Prostate gland (tissue), 2 donors: ENCODE measurements at regions not wholly inside any gene's neighbourhood (a gene's known extent, or its start where the extent isn't known, plus 50 kb on each side); places are given as distances from the start of the nearest gene placed in this dataset.

Source experiments
- DNase-seq: peaks from one replicate; pipeline ENCODE4 v3.0.0-alpha.2; 2019; ENCODE audit warnings: low spot score
- H3K27ac ChIP-seq, 2 donors: fragments of 200-600 bp; sonication (generic); 2 replicates each; pipeline ENCODE4 v1.5.1; 2017 to 2019
- H3K27me3 ChIP-seq: fragments of 200-600 bp; sonication (generic); replicated peaks from 2 replicates; pipeline ENCODE4 v1.5.1; 2019; ENCODE audit not compliant: insufficient read depth
- H3K36me3 ChIP-seq, 2 donors: fragments of 200-600 bp; sonication (generic); 1 replicate in 1 of 2; 2 replicates in 1 of 2; pipeline versions ENCODE4 v1.5.1 to v1.8.1; 2017 to 2019
- H3K4me1 ChIP-seq: fragments of 200-600 bp; sonication (generic); replicated peaks from 2 replicates; pipeline ENCODE4 v1.5.1; 2019
- H3K4me3 ChIP-seq, 2 donors: fragments of 200-600 bp; sonication (generic); 2 replicates each; pipeline ENCODE4 v1.5.1; 2017 to 2019
- H3K9me3 ChIP-seq: fragments of 200-600 bp; sonication (generic); 2 replicates; pipeline ENCODE4 v1.5.1; 2017
- POLR2A ChIP-seq: fragments of 450-650 bp; IDR thresholded peaks from one replicate; pipeline ENCODE4 v1.6.1; 2016; ENCODE audit warnings: antibody characterized with exemption, mild to moderate bottlenecking
- POLR2AphosphoS5 ChIP-seq: sonication (generic); formaldehyde crosslinking; IDR thresholded peaks from one replicate; pipeline ENCODE4 v1.6.1; 2017; ENCODE audit warnings: antibody characterized with exemption
- WGBS: methylation state at CpG from one replicate; pipeline ENCODE4 v1.1.5; 2018; 5-methylcytosine and 5-hydroxymethylcytosine counted together
- intact Hi-C: fragments of 100-400 bp; cut with DNase I; formaldehyde crosslinking; loops from one replicate; pipeline ENCODE4 v1.14.2; 2022
- TF ChIP-seq, protein P1 (sequence below), 4 experiments: fragments of 200-600 bp in 2 of 4; fragments of 450-650 bp in 2 of 4; sonication (generic) in 2 of 4; IDR thresholded peaks; 1 replicate in 3 of 4; 2 replicates in 1 of 4; pipeline ENCODE4 v1.5.1; 2016 to 2019; ENCODE audit warnings: antibody characterized with exemption in 4 of 4, mild to moderate bottlenecking in 2 of 4, moderate library complexity in 2 of 4

DNA sequence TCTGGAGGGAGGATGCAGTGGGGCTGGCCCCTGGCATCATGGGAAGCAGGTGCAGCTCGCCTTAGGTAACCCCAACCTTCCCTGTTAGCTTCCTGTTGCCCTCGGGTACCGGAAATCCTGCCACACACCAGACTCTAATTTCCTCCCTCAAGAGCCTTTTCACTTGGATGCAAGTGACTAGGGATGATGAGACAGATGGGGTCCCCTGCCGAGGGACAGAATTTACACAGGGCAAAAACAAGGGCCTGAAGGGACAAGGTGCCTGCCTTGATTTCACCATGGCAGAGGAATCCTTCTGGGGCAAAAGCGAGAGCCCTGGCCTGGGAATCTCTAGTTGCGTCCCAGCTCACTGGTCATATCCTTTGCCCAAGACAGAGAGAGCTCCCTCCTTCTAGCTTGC, 263.1 kb downstream of the LOXHD1 start:
- no peaks in the 10 kb centered on the region for H3K27me3 ChIP-seq
- no peaks in the 10 kb centered on the region for H3K4me1 ChIP-seq
- no peaks in the 10 kb centered on the region for H3K9me3 ChIP-seq
- no peak for DNase-seq
- H3K4me3 ChIP-seq, result no peak overlapping the region
- H3K27ac ChIP-seq, result no peak overlapping the region
- H3K36me3 ChIP-seq, result no peaks in the 10 kb centered on the region
- WGBS, result 88% methylated on average over 6 of the region's 6 CpGs
- intact Hi-C loops, result no loop called here
- TF ChIP-seq POLR2AphosphoS5, result no peak
- TF ChIP-seq POLR2A, result no peak
- TF ChIP-seq, protein P1, sequence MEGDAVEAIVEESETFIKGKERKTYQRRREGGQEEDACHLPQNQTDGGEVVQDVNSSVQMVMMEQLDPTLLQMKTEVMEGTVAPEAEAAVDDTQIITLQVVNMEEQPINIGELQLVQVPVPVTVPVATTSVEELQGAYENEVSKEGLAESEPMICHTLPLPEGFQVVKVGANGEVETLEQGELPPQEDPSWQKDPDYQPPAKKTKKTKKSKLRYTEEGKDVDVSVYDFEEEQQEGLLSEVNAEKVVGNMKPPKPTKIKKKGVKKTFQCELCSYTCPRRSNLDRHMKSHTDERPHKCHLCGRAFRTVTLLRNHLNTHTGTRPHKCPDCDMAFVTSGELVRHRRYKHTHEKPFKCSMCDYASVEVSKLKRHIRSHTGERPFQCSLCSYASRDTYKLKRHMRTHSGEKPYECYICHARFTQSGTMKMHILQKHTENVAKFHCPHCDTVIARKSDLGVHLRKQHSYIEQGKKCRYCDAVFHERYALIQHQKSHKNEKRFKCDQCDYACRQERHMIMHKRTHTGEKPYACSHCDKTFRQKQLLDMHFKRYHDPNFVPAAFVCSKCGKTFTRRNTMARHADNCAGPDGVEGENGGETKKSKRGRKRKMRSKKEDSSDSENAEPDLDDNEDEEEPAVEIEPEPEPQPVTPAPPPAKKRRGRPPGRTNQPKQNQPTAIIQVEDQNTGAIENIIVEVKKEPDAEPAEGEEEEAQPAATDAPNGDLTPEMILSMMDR (IDR thresholded peaks at IDR 0.05), result no peak

DNA sequence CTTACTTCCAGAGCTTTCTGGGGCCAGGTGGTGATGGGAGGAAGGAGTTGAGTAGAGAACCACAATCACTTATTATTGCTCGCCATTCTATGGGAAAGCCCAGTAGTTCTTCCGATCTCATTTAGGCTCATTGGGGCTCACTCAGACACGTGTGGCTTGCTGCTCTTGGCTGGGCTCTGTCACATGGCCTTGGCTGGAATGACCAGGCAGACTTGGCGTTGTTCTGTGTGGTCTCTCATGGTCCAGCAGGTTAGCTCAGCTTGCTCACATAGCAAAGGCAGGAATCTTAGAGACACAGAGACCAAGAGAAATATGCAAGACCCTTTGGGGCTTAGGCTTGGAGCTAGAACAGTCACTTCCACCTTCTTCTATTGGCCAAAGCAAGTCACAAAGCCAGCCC, 261.2 kb downstream of the LOXHD1 start:
- Histone ChIP-seq H3K27me3 (no peaks in the 10 kb centered on the region), H3K27ac (no peak overlapping the region), H3K4me1 (no peaks in the 10 kb centered on the region), H3K9me3 (no peaks in the 10 kb centered on the region), H3K4me3 (no peak overlapping the region), H3K36me3 (no peaks in the 10 kb centered on the region)
- intact Hi-C loops, result no loop called here
- WGBS, result 100% methylated on average over 4 of the region's 4 CpGs
- no peak for DNase-seq
- TF ChIP-seq, protein P1 (IDR thresholded peaks at IDR 0.05), result no peak
- no peak for TF ChIP-seq POLR2A
- TF ChIP-seq POLR2AphosphoS5, result no peak

DNA sequence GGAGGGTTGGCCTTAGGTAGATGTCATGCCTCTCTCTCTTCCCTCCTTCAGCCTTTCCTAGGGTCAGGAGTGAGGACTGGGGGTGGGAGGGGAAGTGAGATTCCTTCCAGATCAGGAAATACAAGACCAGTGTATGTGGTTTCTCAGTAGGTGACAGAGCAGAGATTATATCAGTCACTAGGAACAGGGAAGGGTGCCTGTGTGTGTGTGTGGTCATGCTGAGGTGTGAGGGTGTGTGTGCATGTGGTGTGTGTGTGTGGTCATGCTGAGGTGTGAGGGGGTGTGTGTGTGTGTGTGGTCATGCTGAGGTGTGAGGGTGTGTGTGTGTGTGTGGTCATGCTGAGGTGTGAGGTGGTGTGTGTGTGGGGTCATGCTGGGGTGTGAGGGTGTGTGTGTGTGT, 259.8 kb downstream of the LOXHD1 start:
- H3K9me3 ChIP-seq, result no peaks in the 10 kb centered on the region
- no peak overlapping the region for H3K4me3 ChIP-seq
- no peak overlapping the region for H3K27ac ChIP-seq
- H3K4me1 ChIP-seq, result no peaks in the 10 kb centered on the region
- no peak for DNase-seq
- intact Hi-C loops, result no loop called here
- H3K36me3 ChIP-seq, result no peaks in the 10 kb centered on the region
- no peak for TF ChIP-seq POLR2A
- TF ChIP-seq, protein P1 (IDR thresholded peaks at IDR 0.05), result no peak
- TF ChIP-seq POLR2AphosphoS5, result no peak
- H3K27me3 ChIP-seq, result no peaks in the 10 kb centered on the region

DNA sequence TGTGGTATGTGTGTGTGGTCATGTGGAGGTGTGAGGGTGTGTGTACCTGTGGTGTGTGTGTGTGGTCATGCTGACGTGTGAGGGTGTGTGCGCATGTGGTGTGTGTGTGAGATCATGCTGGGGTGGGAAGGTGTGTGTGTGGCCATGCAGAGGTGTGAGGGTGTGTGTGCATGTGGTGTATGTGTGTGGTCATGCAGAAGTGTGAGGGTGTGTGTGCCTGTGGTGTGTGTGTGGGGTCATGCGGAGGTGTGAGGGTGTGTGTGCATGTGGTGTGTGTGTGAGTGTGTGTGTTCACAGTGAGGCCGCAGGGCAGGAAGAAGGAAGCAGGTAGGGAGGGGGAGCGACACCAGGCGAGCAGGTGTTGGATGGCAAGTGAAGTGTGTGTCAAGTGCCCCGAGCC, 259.0 kb downstream of the LOXHD1 start:
- no peak for DNase-seq
- no peak overlapping the region for H3K4me3 ChIP-seq
- no peaks in the 10 kb centered on the region for H3K27me3 ChIP-seq
- no peak overlapping the region for H3K27ac ChIP-seq
- H3K9me3 ChIP-seq, result no peaks in the 10 kb centered on the region
- intact Hi-C loops, result no loop called here
- TF ChIP-seq, protein P1 (IDR thresholded peaks at IDR 0.05), result no peak
- no peak for TF ChIP-seq POLR2AphosphoS5
- 88% methylated on average over 7 of the region's 7 CpGs for WGBS
- H3K36me3 ChIP-seq, result no peaks in the 10 kb centered on the region
- no peaks in the 10 kb centered on the region for H3K4me1 ChIP-seq

DNA sequence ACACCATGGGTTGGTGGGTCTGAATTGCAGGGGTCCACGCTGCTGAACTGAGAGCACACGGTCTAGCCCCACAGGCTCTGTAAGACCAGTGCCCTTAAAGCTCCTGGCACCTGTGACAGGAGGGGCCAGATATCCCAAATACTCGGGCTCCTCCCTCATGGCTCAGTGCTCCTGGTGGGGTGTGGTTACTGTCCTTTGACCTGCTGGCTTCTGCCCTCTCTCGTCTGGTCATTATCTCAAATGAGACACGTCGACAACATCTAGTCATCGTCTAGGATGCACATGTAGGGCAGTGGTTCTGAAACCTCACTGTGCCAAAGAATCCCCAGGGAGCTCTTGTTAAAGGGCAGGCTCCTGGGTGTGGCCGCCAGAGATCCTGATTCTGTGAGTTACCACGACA, 258.4 kb downstream of the LOXHD1 start:
- intact Hi-C loops, result no loop called here
- H3K4me1 ChIP-seq, result no peaks in the 10 kb centered on the region
- WGBS, result 80% methylated on average over 8 of the region's 9 CpGs
- H3K9me3 ChIP-seq, result no peaks in the 10 kb centered on the region
- TF ChIP-seq, protein P1 (IDR thresholded peaks at IDR 0.05), result no peak
- no peak overlapping the region for H3K27ac ChIP-seq
- no peak for DNase-seq
- no peaks in the 10 kb centered on the region for H3K36me3 ChIP-seq
- H3K27me3 ChIP-seq, result no peaks in the 10 kb centered on the region
- H3K4me3 ChIP-seq, result no peak overlapping the region
